Thyroid gland (tissue), 4 donors: ENCODE measurements at regions not wholly inside any gene's neighbourhood (a gene's known extent, or its start where the extent isn't known, plus 50 kb on each side); places are given as distances from the start of the nearest gene placed in this dataset.

ENCODE experiments used
- DNase-seq, 2 donors: peaks; one replicate each; pipeline ENCODE4 v3.0.0-alpha.2; 2019
- H3K27ac ChIP-seq, 3 donors: fragments of 200-600 bp; sonication (generic); 1 replicate in 2 of 3; 2 replicates in 1 of 3; pipeline ENCODE4 v1.5.1; 2016 to 2019; ENCODE audit warnings: mild to moderate bottlenecking in 1 of 3, moderate library complexity in 1 of 3
- H3K27me3 ChIP-seq: fragments of 200-600 bp; sonication (generic); one replicate; pipeline ENCODE4 v1.5.1; 2019
- H3K36me3 ChIP-seq, 2 donors: fragments of 200-600 bp; sonication (generic); one replicate each; pipeline ENCODE4 v1.5.1; 2016 to 2019
- H3K4me1 ChIP-seq, 2 donors: fragments of 200-600 bp; sonication (generic); one replicate each; pipeline ENCODE4 v1.5.1; 2017 to 2019
- H3K4me3 ChIP-seq, 3 donors: fragments of 200-600 bp; sonication (generic); replicated peaks in 1 of 3; 1 replicate in 2 of 3; 2 replicates in 1 of 3; pipeline ENCODE4 v1.5.1; 2016; ENCODE audit warnings: mild to moderate bottlenecking in 1 of 3
- H3K9me3 ChIP-seq: fragments of 200-600 bp; sonication (generic); one replicate; pipeline ENCODE4 v1.5.1; 2017
- POLR2A ChIP-seq, 2 donors: fragments of 450-650 bp; IDR thresholded peaks; one replicate each; pipeline ENCODE4 v1.6.1; 2017; ENCODE audit warnings: antibody characterized with exemption in 2 of 2, mild to moderate bottlenecking in 2 of 2, moderate library complexity in 1 of 2
- WGBS, 2 donors: methylation state at CpG; one replicate each; pipeline ENCODE4 v1.1.5; 2017; 5-methylcytosine and 5-hydroxymethylcytosine counted together
- intact Hi-C: fragments of 100-400 bp; cut with DNase I; formaldehyde crosslinking; loops from one replicate; pipeline ENCODE4 v1.15.1; 2023
- TF ChIP-seq, protein P1 (sequence below), 6 experiments: fragments of 200-600 bp in 3 of 6; fragments of 450-650 bp in 3 of 6; sonication (generic) in 3 of 6; IDR thresholded peaks; one replicate each; pipeline ENCODE4 v1.5.1; 2016 to 2019; ENCODE audit warnings: antibody characterized with exemption in 6 of 6, mild to moderate bottlenecking in 2 of 6, inconsistent platforms in 1 of 6, moderate library complexity in 1 of 6

- Histone ChIP-seq H3K9me3 (no peaks in the 10 kb centered on the region), H3K4me1 (peaks cover 0 to under 1% of the 10 kb centered on the region in 2 donors), H3K36me3 (no peaks in the 10 kb centered on the region), H3K4me3 (no peak overlapping the region), H3K27ac (no peak overlapping the region), H3K27me3 (no peaks in the 10 kb centered on the region)
- TF ChIP-seq, protein P1, sequence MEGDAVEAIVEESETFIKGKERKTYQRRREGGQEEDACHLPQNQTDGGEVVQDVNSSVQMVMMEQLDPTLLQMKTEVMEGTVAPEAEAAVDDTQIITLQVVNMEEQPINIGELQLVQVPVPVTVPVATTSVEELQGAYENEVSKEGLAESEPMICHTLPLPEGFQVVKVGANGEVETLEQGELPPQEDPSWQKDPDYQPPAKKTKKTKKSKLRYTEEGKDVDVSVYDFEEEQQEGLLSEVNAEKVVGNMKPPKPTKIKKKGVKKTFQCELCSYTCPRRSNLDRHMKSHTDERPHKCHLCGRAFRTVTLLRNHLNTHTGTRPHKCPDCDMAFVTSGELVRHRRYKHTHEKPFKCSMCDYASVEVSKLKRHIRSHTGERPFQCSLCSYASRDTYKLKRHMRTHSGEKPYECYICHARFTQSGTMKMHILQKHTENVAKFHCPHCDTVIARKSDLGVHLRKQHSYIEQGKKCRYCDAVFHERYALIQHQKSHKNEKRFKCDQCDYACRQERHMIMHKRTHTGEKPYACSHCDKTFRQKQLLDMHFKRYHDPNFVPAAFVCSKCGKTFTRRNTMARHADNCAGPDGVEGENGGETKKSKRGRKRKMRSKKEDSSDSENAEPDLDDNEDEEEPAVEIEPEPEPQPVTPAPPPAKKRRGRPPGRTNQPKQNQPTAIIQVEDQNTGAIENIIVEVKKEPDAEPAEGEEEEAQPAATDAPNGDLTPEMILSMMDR (IDR thresholded peaks at IDR 0.05), result no peak
- TF ChIP-seq POLR2A (IDR thresholded peaks at IDR 0.05), result no peak
- intact Hi-C loops, result no loop called here
- no peak for DNase-seq
These were observed 108.5 kb upstream of the MAX start for GRCh38 chr14:65210822-65211182.

- Histone ChIP-seq H3K4me3 (no peak overlapping the region), H3K4me1 (no peaks in the 10 kb centered on the region), H3K9me3 (no peaks in the 10 kb centered on the region), H3K27ac (no peak overlapping the region), H3K27me3 (no peaks in the 10 kb centered on the region), H3K36me3 (no peaks in the 10 kb centered on the region)
- intact Hi-C loops, result no loop called here
- no peak for TF ChIP-seq POLR2A (IDR thresholded peaks at IDR 0.05)
- TF ChIP-seq, protein P1 (IDR thresholded peaks at IDR 0.05), result no peak
- no peak for DNase-seq
- 72 to 82% methylated on average over 3 of the region's 3 CpGs for WGBS, 2 donors
These were observed 109.1 kb upstream of the MAX start for GRCh38 chr14:65211341-65211987.

- intact Hi-C loops, result no loop called here
- H3K27me3 ChIP-seq, result no peaks in the 10 kb centered on the region
- no peaks in the 10 kb centered on the region for H3K9me3 ChIP-seq
These were observed 111.0 kb upstream of the MAX start for GRCh38 chr14:65213316-65213715.

GRCh38 chr14:65214741-65215140 lies 112.4 kb upstream of the MAX start:
- Histone ChIP-seq H3K4me1 (no peaks in the 10 kb centered on the region), H3K4me3 (no peak overlapping the region), H3K9me3 (no peaks in the 10 kb centered on the region), H3K27me3 (no peaks in the 10 kb centered on the region), H3K27ac (no peak overlapping the region), H3K36me3 (no peaks in the 10 kb centered on the region)
- WGBS, 2 donors, result 83 to 90% methylated on average over 1 to 2 of the region's 2 CpGs
- DNase-seq, result no peak
- TF ChIP-seq POLR2A (IDR thresholded peaks at IDR 0.05), result no peak
- TF ChIP-seq, protein P1 (IDR thresholded peaks at IDR 0.05), result no peak
- intact Hi-C loops, result no loop called here

More at GRCh38 chr14:65213316-65213715, 111.0 kb upstream of the MAX start:
- Histone ChIP-seq H3K27ac (no peak overlapping the region), H3K4me1 (no peaks in the 10 kb centered on the region), H3K4me3 (no peak overlapping the region), H3K36me3 (no peaks in the 10 kb centered on the region)
- no peak for DNase-seq
- no peak for TF ChIP-seq POLR2A (IDR thresholded peaks at IDR 0.05)
- TF ChIP-seq, protein P1 (IDR thresholded peaks at IDR 0.05), result no peak

- TF ChIP-seq POLR2A (IDR thresholded peaks at IDR 0.05), result no peak
- TF ChIP-seq, protein P1 (IDR thresholded peaks at IDR 0.05), result no peak
- Histone ChIP-seq H3K4me1 (no peaks in the 10 kb centered on the region), H3K36me3 (no peaks in the 10 kb centered on the region), H3K27me3 (no peaks in the 10 kb centered on the region), H3K9me3 (no peaks in the 10 kb centered on the region), H3K27ac (no peak overlapping the region), H3K4me3 (no peak overlapping the region)
- DNase-seq, result no peak
- intact Hi-C loops, result no loop called here
- WGBS, 2 donors, result 96% methylated on average over 4 of the region's 4 CpGs
These were observed 117.0 kb upstream of the MAX start for GRCh38 chr14:65219353-65219752.
